Endometrial microvascular endothelial cells (primary cell): ENCODE measurements at regions not wholly inside any gene's neighbourhood (a gene's known extent, or its start where the extent isn't known, plus 50 kb on each side); places are given as distances from the start of the nearest gene placed in this dataset.

ENCODE experiments used
- in situ Hi-C: cut with HindIII; loops from 2 replicates; pipeline ENCODE4 v1.10.0; 2017; ENCODE audit warnings: low sequenced_read_pairs, low pct_unique_long_range_greater_than_20kb; ENCODE audit errors: inconsistent ontology term

DNA sequence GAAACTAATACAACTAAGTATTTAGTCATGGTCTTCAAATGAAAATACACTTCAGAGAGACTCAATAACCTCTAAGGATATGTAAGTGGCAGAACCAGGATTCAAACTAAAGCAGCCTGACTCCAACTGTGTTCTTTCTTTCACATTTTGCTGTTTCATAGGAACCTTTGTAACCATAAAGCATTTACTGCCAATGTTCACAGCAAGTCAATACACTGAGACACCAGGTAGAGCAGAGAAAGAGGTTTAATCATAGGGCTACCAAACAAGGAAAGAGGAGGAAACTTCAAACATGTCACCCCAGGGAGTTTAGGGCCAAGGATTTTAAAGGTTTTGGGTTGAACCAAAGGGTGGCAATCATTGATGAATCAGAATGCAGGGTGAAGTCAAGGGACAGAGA, 263.1 kb upstream of the PTGER4 start:
- in situ Hi-C loops = no loop called here

GRCh38 chr5:40416098-40416497, 263.6 kb upstream of the PTGER4 start:
- in situ Hi-C loops = no loop called here

- in situ Hi-C loops = no loop called here
Measured at GRCh38 chr5:40414922-40415321, 264.8 kb upstream of the PTGER4 start.

- in situ Hi-C loops = no loop called here
Measured at GRCh38 chr5:40413743-40414142, 266.0 kb upstream of the PTGER4 start.

DNA sequence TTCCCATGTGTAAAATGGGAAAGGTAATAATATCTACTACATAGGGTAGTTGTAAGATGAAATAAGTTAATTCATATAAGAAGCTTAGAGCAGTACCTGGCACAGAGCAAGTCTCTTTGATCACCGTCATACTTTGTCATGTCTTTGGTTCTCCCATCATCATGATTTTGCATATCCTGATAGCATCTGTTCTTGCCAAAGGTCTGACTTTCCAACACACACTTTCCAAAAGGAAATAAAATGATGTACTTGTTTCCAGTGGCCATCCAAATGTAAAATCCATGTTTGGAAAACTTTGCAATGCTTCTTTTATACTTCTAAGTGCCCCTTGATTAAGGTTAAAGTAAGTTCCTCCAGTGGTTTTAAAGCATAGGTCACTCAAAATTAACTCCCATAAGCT, 266.9 kb upstream of the PTGER4 start:
- in situ Hi-C loops = no loop called here

- in situ Hi-C loops = no loop called here
Measured at GRCh38 chr5:40410964-40411635, 268.6 kb upstream of the PTGER4 start.

- in situ Hi-C loops = no loop called here
Measured at GRCh38 chr5:40410231-40410861, 269.4 kb upstream of the PTGER4 start.

DNA sequence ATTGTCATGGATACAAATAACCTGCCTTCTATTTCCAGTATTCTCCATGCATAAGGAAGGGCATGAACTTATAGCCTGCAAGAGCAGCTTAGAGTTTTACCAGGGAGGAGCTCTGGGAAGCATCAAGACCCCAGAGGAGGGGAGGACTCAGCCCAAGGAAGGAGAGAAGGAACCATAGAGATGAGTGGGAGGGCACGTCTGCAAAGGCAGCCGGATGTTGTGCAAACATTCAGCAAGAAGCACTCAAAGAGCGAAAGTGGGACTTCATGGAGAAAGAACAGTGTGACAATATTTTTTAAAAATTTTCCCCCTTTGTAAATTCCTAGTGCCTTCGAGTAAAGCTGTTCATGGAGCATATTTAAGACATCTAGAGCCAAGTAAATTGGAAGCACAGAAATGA, 270.1 kb upstream of the PTGER4 start:
- in situ Hi-C loops = no loop called here

GRCh38 chr5:40406741-40407211, 272.9 kb upstream of the PTGER4 start:
- in situ Hi-C loops = no loop called here

DNA sequence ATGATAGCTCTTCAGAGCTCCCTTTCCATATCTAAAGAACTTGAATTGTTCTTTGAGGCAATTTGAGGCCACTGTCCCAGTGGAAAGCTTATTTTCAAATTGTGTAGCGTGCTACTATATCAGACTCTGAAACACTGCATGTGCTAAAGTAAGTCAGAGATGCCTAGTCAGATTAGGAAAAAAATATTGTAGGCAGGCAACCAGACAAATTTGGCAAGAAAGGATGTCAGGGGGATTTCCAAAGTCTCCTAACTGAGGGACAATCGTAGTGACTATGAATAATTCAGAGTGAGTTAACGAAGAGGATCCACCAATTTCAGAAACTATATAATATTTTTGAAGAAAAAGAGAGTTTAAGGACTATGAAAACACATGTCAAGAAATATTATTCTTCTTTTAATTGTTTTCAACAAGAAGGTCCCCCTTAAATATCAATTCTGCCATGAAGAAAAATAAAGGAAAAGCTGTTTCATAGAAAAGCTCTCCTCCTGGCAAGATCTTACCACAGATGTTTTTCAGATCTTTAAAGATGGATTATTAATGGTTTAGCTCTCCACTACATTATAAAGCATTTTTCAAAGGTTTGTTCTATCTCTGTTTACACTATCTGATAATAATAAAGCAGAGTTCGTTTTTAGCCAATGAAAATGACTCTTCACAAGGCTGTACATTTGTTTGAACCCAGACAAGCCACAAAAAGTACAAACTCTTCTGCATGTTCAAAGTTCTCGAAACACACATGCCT, 273.5 kb upstream of the PTGER4 start:
- in situ Hi-C loops = no loop called here

- in situ Hi-C loops = no loop called here
Measured at GRCh38 chr5:40405230-40405629, 274.5 kb upstream of the PTGER4 start.

- in situ Hi-C loops = no loop called here
Measured at GRCh38 chr5:40404613-40405012, 275.1 kb upstream of the PTGER4 start.

- in situ Hi-C loops = no loop called here
Measured at GRCh38 chr5:40402007-40402364, 277.7 kb upstream of the PTGER4 start.

- in situ Hi-C loops = no loop called here
Measured at GRCh38 chr5:40401284-40402006, 278.3 kb upstream of the PTGER4 start.

DNA sequence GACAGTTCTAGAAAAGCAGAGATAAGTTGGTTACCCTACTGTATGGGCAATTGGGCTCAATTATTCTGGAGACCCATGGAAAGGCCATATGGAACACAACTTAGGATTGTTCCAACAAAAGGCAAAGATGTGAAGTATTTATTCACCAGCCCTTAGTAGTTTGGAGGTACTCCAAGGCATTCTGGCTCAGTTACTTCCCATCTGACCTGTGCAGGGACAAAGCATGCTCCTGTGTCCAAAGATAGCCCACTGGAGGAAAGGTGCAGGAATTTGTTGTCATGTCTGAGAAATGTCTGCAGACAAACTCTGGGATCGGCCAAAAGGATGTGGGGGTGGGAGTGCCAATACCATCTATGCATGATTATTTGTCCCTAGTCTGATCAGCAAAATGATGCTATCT, 279.5 kb upstream of the PTGER4 start:
- in situ Hi-C loops = no loop called here

DNA sequence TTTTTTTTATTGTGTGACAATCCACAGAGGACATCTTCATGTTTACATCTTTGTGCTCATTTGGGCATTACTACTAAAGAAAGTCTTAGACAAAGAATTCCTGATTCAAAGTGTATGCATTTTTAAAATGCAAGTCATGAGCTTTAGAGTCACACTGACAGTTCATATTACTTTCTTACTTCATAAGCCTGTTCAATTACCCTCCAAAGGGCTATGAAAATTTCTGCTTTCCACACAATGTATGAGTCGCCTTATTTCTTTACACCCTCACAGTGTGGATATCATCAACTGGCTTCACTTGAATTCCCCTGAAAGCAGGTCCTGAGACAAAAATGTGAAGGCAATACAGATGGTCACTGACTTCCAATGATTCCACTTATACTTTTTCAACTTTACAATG, 280.4 kb upstream of the PTGER4 start:
- in situ Hi-C loops = no loop called here

- in situ Hi-C loops = no loop called here
Measured at GRCh38 chr5:40397976-40398375, 281.7 kb upstream of the PTGER4 start.

GRCh38 chr5:40397091-40397490, 282.6 kb upstream of the PTGER4 start:
- in situ Hi-C loops = no loop called here

GRCh38 chr5:40396317-40396716, 283.4 kb upstream of the PTGER4 start:
- in situ Hi-C loops = no loop called here

GRCh38 chr5:40395251-40395650, 284.5 kb upstream of the PTGER4 start:
- in situ Hi-C loops = no loop called here
